ENCODE measurements at regions not wholly inside any gene's neighbourhood (a gene's known extent, or its start where the extent isn't known, plus 50 kb on each side); places are given as distances from the start of the nearest gene placed in this dataset.
"Not testable (repeated sequence)": the region's sequence is repeated elsewhere in the genome, so short reads cannot be mapped to it uniquely, and the experiment has no call there.

GRCh38 chr18:43341014-43341413 lies 63.7 kb upstream of the SYT4 start:
- DNase-seq = no peak

GRCh38 chr18:43350176-43350575 lies 72.9 kb upstream of the SYT4 start:
- DNase-seq = no peak

GRCh38 chr18:43364535-43364934 lies 87.2 kb upstream of the SYT4 start:
- DNase-seq = no peak

- DNase-seq = no peak
Measured at GRCh38 chr18:43367895-43368294, 90.6 kb upstream of the SYT4 start.

GRCh38 chr18:43369311-43369710 lies 92.0 kb upstream of the SYT4 start:
- DNase-seq = not testable (repeated sequence)

GRCh38 chr18:43372773-43373172 lies 95.5 kb upstream of the SYT4 start:
- DNase-seq = no peak

- no peak for DNase-seq
Measured at GRCh38 chr18:43380104-43380672, 102.9 kb upstream of the SYT4 start.

GRCh38 chr18:43382641-43383403 lies 105.5 kb upstream of the SYT4 start:
- no peak for DNase-seq

GRCh38 chr18:43389163-43389562 lies 111.9 kb upstream of the SYT4 start:
- no peak for DNase-seq

GRCh38 chr18:43392168-43392567 lies 114.9 kb upstream of the SYT4 start:
- DNase-seq = no peak

- no peak for DNase-seq
Measured at GRCh38 chr18:43393174-43393573, 115.9 kb upstream of the SYT4 start.

GRCh38 chr18:43396266-43396665 lies 119.0 kb upstream of the SYT4 start:
- peak; percentile 26 for DNase-seq

GRCh38 chr18:43398601-43399000 lies 121.3 kb upstream of the SYT4 start:
- DNase-seq = no peak

GRCh38 chr18:43405097-43405496 lies 127.8 kb upstream of the SYT4 start:
- DNase-seq = no peak

GRCh38 chr18:43414006-43414405 lies 136.7 kb upstream of the SYT4 start:
- DNase-seq = no peak

- no peak for DNase-seq
Measured at GRCh38 chr18:43420091-43420490, 142.8 kb upstream of the SYT4 start.

- DNase-seq = peak; percentile 2
Measured at GRCh38 chr18:43420950-43421349, 143.7 kb upstream of the SYT4 start.

GRCh38 chr18:43422518-43422917 lies 145.2 kb upstream of the SYT4 start:
- DNase-seq = peak; percentile 3

- no peak for DNase-seq
Measured at GRCh38 chr18:43435851-43436250, 158.6 kb upstream of the SYT4 start.

GRCh38 chr18:43442131-43442530 lies 164.8 kb upstream of the SYT4 start:
- DNase-seq = no peak

GRCh38 chr18:43442571-43442970 lies 165.3 kb upstream of the SYT4 start:
- DNase-seq = no peak

- no peak for DNase-seq
Measured at GRCh38 chr18:43465483-43465882, 188.2 kb upstream of the SYT4 start.

GRCh38 chr18:43471873-43472272 lies 194.6 kb upstream of the SYT4 start:
- DNase-seq = no peak

GRCh38 chr18:43481069-43481468 lies 203.8 kb upstream of the SYT4 start:
- DNase-seq = no peak

GRCh38 chr18:43482136-43482535 lies 204.8 kb upstream of the SYT4 start:
- no peak for DNase-seq
